Endothelial cell of umbilical vein (primary cell): ENCODE measurements at regions not wholly inside any gene's neighbourhood (a gene's known extent, or its start where the extent isn't known, plus 50 kb on each side); places are given as distances from the start of the nearest gene placed in this dataset.

ENCODE experiments used
- CTCF ChIP-seq, 2 donors: IDR thresholded peaks; 1 replicate in 1 of 2; 2 replicates in 1 of 2; pipeline ENCODE4 v1.5.1; 2011; ENCODE audit warnings: low read length in 2 of 2, mild to moderate bottlenecking in 2 of 2, moderate library complexity in 2 of 2, control low read depth in 1 of 2, inconsistent platforms in 1 of 2, low read depth in 1 of 2; ENCODE audit not compliant: insufficient read depth in 1 of 2; ENCODE audit errors: extremely low read depth in 1 of 2
- EZH2 ChIP-seq: IDR thresholded peaks from 2 replicates; pipeline ENCODE4 v1.6.1; 2012; ENCODE audit warnings: borderline replicate concordance, low read depth, mild to moderate bottlenecking, moderate library complexity, low read length, inconsistent platforms; ENCODE audit not compliant: severe bottlenecking
- FOS ChIP-seq: IDR thresholded peaks from 2 replicates; pipeline ENCODE4 v1.6.1; 2011; ENCODE audit warnings: mild to moderate bottlenecking, low read length, moderate library complexity, borderline replicate concordance; ENCODE audit not compliant: insufficient read depth
- JUN ChIP-seq: IDR thresholded peaks from 2 replicates; pipeline ENCODE4 v1.6.1; 2011; ENCODE audit warnings: borderline replicate concordance, low read depth; ENCODE audit not compliant: insufficient read length, insufficient read depth
- MYC ChIP-seq: IDR thresholded peaks from one replicate; pipeline ENCODE4 v1.6.1; 2011; ENCODE audit warnings: mild to moderate bottlenecking, low read depth, low read length
- POLR2A ChIP-seq: IDR thresholded peaks from 2 replicates; pipeline ENCODE4 v1.6.1; 2012; ENCODE audit warnings: low read depth, mild to moderate bottlenecking, control low read depth, low read length
- POLR2AphosphoS5 ChIP-seq: IDR thresholded peaks from 2 replicates; pipeline ENCODE4 v1.6.1; 2012; ENCODE audit warnings: low read depth, mild to moderate bottlenecking, control low read depth, low read length, moderate library complexity; ENCODE audit not compliant: insufficient read depth
- TF ChIP-seq, protein P1 (sequence below): IDR thresholded peaks from 2 replicates; pipeline ENCODE4 v1.6.1; 2011; ENCODE audit not compliant: insufficient read depth, insufficient read length

DNA sequence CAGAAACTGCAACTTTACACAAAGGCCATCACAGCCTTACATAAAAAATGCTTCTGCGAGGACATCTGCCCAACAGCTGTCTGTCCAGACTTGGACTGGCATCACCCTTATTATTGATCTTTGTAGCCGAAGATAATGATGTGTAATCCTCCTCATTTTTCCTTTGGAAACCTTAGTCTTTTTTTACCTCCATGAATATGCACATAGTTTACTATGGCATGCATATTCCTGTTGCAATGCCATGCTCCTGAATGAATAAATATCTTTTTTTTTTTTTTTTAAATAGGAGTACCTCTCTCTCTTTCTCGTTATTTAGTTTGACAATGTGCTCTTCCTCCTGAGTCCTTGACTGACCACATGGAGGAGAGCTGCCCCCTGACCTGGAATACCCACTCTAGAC is 409.6 kb upstream of the USP24 start:
- TF ChIP-seq, protein P1, sequence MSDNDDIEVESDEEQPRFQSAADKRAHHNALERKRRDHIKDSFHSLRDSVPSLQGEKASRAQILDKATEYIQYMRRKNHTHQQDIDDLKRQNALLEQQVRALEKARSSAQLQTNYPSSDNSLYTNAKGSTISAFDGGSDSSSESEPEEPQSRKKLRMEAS: no peak
- TF ChIP-seq CTCF (IDR thresholded peaks at IDR 0.05; ENCODE audit: extremely low read depth in 1 of 2, insufficient read depth in 1 of 2, low read depth in 1 of 2, low read length in 2 of 2) (no peak), EZH2 (no peak), POLR2AphosphoS5 (no peak), POLR2A (no peak), MYC (no peak), FOS (no peak), JUN (no peak)
